ENCODE measurements at regions not wholly inside any gene's neighbourhood (a gene's known extent, or its start where the extent isn't known, plus 50 kb on each side); places are given as distances from the start of the nearest gene placed in this dataset.
"Not testable (repeated sequence)": the region's sequence is repeated elsewhere in the genome, so short reads cannot be mapped to it uniquely, and the experiment has no call there.

DNA sequence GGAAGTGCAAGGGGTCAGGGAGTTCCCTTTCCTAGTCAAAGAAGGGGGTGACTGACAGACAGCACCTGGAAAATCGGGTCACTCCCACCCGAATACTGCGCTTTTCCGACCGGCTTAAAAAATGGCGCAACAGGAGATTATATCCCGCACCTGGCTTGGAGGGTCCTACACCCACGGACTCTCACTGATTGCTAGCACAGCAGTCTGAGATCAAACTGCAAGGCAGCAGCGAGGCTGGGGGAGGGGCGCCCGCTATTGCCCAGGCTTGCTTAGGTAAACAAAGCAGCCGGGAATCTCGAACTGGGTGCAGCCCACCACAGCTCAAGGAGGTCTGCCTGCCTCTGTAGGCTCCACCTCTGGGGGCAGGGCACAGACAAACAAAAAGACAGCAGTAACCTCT is 333.8 kb downstream of the CENPW start:
- DNase-seq = not testable (repeated sequence)

DNA sequence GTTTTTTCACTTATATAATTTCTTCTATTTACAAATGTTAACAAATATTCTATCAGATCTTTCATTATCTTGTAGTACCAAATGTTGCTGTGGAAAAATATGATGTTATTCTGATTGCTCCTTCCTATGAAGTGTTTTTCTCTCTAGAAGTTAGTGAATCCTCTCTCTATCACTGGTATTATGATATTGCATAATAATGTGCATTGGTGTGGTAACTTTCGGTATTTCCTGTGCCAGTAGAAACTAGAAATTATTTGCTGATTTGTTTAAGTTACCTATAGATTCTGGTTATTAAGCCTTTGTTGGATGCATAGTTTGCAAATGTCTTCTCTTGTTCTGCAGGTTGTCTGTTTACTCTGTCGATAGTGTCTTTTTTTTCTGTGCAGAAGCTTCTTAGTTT is 342.5 kb downstream of the CENPW start:
- DNase-seq = no peak

DNA sequence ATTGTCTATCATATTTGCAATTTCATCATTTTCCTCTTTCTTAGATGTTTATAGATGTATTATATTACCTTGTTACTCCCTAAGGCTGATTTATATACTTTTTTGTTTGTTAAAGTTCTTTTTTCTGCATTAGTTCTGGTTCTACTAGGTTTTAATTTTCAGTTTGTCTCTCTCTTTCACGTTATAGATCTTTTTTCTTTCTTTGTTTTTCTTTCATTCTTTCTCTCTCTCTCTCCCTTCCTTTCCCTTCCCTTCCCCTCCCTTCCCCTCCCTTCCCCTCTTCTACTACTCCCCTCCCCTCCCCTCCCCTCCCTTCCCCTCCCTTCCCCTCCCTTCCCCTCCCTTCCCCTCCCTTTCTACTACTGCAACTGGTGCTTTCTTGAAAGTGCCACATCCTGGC is 345.3 kb downstream of the CENPW start:
- no peak for DNase-seq

DNA sequence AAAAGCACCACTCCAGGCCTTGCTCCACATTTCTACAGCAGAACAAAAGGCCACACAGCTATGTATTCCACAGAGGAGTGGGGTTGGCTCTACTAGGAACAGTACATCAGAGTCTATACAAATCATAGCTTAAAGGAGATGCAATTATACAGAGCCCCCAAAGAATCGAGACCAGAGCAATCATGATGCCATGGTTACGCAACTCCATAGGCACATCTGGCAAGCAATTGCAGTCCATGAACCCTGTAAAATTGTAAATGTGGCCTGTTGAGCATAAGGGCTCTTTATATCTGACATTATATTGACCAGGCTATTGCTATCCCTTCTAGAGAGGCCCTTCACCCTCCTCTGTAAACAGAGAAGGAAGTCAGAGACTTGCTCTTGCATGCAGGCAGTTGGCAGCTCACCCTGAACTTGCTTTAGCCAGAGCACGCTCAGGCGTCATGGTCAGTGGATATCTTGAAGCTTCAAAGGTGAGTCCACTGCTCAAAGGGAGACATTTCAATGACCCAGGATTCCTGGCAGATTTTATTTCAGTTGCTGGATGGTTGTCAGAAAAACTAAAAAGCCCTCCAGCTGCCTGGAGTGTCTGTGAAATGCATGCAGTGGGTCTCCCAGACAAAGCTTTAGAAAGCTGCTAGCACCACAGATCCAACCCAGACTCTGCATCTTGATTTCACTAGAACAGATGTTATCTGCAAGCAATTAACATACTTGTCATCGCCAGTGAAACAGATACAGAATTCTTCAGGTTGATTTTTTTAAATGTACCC is 357.2 kb downstream of the CENPW start:
- no peak for DNase-seq

DNA sequence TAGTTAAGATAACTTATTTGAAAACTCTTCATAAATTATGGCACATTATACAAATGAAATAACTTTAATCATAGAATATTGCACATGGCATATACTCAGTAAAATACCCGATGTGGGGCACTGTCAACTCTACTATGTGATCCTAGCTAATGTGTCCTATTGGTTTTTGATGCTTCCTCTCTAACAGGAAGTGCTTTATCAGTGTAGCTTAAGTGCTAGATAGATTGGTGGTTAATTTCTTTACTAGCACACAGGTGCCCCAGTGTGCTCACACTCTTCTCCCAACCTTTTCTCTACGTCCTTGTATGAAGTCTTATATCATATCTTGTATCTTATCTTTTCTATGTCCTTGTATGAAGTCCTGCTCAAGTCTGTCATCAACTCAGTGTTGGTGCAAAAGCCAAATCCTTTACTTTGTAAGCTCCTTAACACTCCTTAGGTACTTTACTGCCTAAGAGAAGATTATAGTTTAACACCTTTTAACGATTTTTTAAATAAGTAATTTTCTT is 358.9 kb downstream of the CENPW start:
- DNase-seq = no peak

DNA sequence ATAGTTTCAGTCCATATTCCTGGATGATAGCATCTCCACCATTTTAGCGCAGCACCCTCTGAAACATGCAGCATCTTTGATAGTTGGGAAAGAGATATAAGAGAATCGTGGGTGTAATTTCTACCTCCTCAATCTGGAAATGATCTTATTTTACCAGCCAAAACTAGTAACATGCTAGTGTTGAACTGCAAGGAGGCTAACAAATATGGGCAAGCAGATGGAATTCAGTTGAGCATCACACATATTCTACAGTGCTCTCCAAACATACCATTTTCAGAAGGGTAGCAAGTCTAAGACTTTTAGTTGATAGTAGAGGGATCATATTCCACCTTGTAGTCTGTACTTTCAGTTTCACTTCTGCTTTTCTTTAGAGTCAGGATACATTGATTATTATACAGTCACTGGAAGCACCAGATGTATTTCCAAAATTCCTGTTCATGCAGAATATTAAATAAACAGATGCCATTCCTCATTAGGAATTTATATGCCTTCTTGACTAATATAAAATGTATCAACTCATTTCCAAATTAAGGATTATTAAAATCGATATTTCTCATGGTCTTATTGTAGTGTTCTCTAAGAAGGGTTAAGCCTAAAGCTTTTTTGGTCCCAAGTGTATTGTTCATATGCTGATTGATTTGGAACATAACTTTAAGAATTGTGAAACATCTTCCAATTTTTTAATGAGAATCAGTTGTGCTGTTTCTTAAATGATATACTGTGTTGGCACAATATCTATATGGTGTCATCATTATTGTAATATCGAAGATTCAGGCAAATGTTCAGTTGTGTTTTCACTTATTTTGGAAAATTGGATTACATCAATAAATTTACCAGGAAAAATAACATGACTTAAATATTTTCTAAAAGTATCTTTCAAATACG is 362.0 kb downstream of the CENPW start:
- DNase-seq = no peak

DNA sequence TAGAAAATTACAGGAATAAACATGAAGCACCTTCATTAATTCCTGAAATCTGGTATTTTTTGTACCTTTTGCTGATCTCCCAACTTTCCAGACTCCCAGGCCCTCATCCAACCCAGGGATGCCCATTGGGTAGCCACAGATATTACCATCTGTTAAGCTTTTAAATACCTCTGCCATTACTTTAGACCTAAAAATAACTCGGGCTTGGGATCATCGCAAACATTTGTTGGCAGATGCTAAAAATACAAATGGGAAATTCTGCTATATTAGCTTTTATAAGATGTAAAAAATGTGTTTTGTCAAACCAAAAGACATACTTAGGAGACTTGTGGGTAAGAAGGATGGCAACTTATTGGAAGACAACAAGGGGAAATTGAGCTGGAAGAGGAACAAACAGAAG is 376.1 kb downstream of the CENPW start:
- no peak for DNase-seq

DNA sequence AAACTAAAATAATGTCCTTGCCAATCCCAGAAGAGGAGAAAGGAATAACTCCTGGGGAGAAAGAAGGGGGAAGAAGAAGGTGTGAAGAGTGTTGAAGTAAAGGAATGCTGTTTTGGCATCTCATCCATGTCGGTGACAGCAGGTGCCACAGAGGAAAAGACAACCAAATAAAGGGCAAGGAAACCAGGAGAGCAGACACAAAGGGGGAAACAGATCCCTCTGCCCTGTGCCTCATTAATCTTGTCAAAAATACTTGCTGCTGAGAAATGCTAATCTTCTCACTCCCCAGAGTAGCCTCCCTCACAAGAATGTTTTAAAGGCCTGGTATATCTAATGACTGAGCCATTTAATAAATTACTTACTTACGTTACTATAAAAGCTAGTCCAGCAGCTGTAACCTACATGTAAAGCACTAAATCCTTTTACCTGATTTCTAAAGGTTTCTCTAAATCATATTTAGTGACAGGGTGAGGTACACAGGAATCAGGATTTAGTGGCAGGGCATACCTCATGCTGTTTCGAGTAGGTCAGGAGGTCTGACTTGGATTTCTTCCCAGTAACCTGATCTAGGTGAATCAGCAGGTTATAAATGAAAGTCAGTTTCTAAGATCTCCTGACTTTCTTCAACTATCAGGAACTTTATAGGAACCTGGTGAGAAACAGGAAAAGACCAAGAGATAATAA is 377.1 kb downstream of the CENPW start:
- no peak for DNase-seq

DNA sequence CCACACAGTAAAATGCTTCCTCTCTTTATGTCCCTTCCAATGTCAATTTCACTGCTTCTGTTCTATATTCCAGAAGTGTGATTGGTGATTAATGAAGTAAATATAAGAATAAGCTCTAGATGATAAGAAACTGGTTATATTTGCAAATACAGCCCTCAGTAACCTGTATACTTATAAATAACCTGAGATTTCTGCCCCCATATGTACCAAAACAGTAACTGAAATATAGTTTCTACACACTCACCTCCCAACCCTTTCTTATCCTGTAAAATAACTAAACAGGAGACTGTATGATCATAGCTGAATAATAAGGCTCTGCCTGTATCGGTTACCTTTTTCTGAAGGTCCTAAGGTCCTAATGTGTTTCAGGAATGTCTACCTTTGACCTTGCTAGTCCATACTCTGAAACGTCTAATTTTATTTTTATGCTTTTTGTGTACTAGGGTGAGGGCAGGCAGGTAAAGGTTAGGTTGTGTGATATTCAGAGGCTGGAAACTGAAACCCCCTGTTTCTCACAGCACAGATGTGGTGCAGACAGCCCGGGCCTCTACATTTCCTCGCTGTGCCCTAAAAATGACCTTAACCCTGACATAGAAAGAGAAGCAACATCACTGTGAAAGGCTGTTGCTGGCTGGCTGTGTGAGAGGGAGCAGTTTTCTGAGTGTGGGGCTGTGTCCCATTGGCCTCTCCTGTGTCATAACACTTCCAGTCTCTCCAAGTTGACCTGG is 378.8 kb downstream of the CENPW start:
- DNase-seq = no peak

DNA sequence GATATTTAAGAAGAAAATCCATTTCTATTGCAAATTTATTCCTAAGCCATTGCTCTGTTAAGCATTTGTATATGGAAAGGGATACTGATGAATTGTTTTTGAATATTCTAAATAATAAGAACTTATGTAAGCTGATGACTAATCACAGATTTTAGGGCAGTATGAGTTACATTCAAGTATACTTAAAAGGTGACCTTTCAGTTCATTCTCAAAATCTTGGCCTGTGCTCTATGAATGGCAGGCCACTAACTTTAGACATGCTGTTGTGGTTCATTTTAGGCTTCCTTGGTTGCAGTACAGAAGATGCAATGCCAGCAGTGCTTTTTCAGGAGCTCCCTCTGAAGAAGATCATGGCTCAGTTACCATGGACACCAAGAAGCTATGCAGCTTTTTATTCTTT is 380.4 kb downstream of the CENPW start:
- DNase-seq = no peak

DNA sequence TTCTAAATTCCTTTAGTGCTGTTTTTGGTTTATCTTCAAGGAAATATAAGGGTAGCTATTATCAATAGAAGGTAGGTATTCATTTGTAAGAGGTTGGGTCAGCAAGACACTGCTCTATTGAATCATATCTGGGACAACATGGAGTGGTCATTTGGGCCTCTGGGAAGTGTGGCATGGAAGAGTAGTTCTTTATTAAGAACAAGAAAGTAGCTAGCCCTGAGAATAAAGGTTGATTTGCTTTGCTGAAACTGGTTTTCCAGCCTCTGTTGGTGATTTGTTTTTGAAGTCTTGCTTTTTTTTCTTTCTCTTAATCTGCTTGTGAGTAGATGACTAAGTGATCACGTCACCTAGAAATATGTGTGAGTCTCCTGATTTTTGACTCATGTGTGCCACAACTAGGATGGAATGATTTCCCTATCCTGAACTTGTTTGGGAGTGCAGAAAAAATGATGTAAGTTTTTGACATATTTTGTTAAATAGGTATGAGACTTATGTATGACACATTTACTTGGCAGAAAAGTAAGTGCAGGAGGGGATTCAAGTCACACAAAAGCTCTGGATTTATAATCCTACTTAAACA is 381.8 kb downstream of the CENPW start:
- DNase-seq = no peak

DNA sequence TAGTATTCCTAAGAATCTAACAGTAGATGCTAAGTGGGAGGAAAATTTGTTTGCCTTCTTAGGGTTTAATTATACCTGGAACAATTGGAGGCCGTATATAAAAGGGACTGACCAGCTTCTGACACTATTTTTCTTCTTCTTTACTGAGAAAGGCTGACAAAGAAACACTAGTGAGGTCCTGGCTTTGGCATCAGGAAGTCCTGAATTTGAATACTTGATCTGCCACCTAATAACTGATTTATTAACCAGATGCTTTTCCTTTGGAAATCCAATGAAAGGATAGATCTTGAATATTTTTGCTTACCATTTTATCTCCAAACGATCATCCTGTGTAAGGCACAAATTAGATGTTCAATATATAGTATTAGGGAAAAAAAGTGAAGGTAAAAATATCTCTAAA is 382.5 kb downstream of the CENPW start:
- no peak for DNase-seq

DNA sequence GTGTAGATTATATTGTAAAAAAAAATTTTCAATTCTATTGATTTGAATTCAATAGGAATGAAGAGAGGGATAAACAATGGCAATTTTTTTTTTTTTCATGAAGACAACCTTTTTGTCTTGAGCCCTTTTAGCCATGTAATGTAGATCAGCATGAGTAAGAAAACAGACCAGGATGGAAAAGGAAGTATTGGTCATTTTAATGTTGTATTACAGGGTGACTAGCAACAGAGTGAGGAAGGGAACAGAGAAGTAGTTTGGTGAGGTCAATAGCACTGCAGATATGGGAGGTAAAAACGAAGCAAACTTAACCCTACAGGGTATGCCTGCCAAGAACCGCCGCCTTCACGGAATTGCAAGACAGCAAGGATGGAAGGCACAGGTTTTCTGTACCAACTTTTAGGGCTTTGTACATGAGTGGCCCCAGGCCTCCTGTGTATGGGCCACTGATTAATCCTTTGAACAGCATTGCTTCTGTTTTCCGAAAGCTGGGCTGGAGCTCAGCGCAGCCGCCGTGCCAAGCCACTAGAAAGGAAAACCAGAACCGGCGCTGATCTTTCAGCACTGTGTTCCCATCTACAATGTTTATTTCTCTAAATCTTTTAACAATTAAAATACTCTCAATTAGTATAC is 383.7 kb downstream of the CENPW start:
- DNase-seq = no peak

DNA sequence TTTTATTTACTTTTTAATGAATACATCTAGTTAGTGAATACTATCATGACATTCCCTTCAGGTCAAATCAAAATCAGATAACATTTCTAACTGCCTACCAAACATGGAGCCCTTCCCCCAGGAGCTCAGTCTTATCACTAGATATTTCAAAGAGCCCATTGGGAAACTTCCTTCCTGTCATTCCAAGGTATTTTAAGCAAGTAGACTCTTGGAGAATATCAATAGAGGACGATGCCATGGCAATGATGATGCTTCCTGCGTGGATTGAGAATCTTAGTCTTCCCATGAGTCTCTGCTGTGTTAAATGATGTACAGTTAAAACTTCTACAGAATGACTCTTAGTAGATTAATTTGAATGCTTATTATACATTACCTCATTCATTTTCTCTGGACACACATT is 384.9 kb downstream of the CENPW start:
- no peak for DNase-seq

DNA sequence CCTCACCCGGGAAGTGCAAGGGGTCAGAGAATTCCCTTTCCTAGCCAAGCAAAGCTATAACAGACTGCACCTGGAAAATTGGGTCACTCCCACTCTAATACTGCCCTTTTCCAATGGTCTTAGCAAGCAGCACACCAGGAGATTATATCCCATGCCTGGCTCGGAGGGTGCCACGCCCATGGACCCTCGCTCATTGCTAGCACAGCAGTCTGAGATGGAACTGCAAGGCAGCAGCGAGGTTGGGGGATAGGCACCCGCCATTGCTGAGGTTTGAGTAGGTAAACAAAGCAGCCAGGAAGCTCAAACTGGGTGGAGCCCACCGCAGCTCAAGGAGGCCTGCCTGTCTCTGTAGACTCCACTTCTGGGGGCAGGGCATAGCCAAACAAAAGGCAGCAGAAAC is 386.5 kb downstream of the CENPW start:
- DNase-seq = not testable (repeated sequence)

DNA sequence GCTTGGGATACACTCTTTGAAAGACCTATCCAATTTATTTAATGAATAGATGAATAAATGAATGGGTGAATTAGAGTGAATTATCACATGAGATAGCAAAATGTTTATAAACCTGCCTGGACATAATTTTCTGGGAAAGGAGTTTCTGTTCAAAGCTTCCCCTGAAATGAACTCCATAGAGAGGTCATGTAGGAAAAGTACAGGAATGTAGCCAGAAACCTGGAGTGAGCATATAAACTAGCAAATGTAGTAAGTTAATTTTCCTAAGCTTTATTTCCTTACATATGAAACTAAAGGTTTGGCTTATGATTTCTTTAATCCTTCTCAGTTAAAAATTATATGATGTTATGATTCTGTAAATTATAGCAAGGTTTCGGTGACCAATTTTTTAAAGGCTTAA is 380.3 kb upstream of the RSPO3 start:
- no peak for DNase-seq

DNA sequence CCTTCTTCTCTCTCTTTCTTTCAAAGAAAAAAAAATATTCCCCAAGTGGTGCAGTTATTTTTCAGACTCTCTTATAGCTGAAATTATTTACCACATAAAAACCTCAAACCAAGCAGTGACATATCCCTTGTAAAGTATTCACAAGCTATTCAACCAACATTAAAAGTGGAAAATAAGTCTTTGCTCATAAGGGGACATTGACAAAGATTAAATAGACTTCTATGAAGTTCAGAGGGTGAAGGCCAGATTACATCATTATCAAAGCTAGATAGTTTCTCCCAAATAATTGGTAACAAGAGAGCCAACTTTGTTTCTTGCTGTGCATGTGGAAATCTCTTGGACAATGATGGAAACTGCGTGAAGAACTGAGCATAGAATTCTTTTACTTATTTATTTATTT is 379.8 kb upstream of the RSPO3 start:
- DNase-seq = no peak

DNA sequence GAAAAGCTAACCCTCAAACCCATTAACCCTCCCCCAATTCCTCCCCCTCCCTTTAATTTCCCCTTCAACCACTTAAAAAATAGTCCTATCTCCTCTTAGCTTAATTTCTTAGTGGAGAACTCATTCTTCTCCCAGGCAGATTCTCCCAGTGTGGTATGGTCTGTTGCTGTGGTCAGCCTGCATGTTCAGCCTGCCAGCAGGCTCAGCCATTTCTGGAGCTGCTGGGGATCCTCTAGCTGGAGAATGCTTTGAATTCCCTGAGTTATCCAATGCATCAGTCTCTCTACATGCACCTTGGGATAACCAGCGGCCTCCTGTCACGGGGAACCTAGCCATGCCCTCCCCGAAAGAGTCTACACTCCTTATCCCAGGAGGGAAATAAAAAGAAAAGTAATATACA is 375.4 kb upstream of the RSPO3 start:
- DNase-seq = no peak

DNA sequence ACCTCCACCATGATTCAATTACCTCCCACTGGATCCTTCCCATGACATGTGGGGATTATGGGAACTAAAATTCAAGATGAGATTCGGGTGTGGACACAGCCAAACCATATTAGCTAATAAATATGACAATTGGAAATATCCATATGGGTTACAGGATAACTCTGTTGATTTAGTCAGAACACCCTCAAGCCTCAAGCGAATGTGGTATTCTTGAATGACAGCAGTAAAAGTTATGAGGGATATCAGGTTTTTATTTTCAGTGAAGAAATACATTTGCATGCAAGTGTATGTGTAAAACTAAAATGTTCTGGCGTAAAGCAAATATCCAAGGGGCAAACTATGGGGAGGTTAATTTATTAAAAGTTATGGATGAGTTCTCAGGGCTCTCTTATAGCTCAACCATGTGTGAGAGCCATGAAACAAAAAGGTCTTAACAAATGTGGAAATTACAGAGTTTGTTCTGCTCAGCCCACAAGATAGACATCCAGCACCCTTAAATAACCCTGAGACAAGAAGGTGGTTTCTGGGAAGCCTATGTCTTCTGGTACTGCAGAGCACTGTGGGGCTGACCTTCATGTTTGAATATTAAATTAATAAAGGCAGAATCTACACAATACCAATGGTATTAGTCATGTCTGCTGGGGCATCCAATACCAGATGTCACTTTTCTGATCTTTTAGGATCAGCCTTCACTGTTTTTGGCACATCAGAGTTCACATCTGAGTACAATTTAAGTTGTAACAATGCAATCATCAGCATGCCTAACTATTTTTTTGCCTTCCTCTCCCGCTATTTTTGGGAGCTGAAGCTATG is 370.5 kb upstream of the RSPO3 start:
- no peak for DNase-seq

DNA sequence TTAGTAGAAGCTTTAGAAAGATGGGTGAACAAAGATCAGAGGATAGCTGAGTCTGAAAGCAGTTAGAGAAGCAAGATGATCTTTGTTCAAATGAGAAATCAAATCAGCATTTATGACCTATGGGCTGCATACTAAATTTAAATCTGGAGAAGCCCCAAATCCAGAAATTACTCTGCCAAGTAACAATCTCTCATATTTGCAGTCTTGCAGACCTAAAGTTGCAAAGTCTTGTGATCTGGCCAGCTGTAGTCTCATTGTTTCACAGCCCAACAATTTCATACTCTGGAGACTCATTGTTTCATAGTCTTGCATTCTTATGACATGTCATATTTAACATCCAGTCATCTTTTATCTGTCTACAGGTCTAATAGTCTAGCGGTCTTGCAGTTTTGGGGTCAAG is 364.9 kb upstream of the RSPO3 start:
- DNase-seq = no peak

DNA sequence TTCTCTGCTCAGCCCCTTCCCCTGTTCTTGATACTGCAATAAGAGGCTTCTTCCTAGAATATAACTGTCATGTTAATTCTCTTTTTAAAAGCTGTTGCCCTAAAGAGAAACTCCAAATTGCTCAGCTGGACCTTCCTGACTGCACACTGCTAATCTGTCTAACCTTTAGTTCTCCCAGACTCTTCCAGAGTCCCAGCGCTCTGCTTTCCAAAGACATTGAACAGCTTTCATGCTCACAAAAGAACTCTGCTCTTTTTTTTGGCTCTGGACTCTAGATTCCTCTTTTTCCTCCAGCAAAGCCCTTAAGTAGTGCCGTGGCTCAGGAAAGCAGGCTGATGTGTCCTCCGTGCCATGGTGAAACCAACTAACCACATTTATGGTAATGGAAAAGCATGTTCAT is 356.6 kb upstream of the RSPO3 start:
- DNase-seq = no peak
